ENCODE measurements at regions not wholly inside any gene's neighbourhood (a gene's known extent, or its start where the extent isn't known, plus 50 kb on each side); places are given as distances from the start of the nearest gene placed in this dataset.

GRCh38 chr1:87264976-87265375 lies 63.7 kb upstream of the LMO4 start:
- no peak for TF ChIP-seq EZH2 (IDR thresholded peaks at IDR 0.05; ENCODE audit: low read length, unreplicated experiment)
- no peak for TF ChIP-seq CTCF (conservative IDR thresholded peaks at IDR 0.05; ENCODE audit: low read depth, low read length)
